Left renal pelvis (tissue), 4 donors: ENCODE measurements at regions not wholly inside any gene's neighbourhood (a gene's known extent, or its start where the extent isn't known, plus 50 kb on each side); places are given as distances from the start of the nearest gene placed in this dataset.
"Not testable (repeated sequence)": the region's sequence is repeated elsewhere in the genome, so short reads cannot be mapped to it uniquely, and the experiment has no call there.

Experiments used
- DNase-seq, 4 donors: peaks; one replicate each; pipeline ENCODE4 v3.0.0-alpha.2; 2013; ENCODE audit warnings: low read depth in 4 of 4, low spot score in 3 of 4

- no peak for DNase-seq
Observed at GRCh38 chr14:105909046-105909827, 382.9 kb downstream of the TMEM121 start.

GRCh38 chr14:105909828-105910120 lies 383.4 kb downstream of the TMEM121 start:
- DNase-seq, result not testable (repeated sequence)

- no peak for DNase-seq
Observed at GRCh38 chr14:105910426-105910825, 384.0 kb downstream of the TMEM121 start.

GRCh38 chr14:105911006-105911847 lies 384.8 kb downstream of the TMEM121 start:
- no peak for DNase-seq

GRCh38 chr14:105911848-105912292 lies 385.5 kb downstream of the TMEM121 start:
- not testable (repeated sequence) for DNase-seq

- no peak for DNase-seq
Observed at GRCh38 chr14:105912641-105913180, 386.3 kb downstream of the TMEM121 start.

GRCh38 chr14:105913221-105913620 lies 386.8 kb downstream of the TMEM121 start:
- DNase-seq, result no peak

- DNase-seq, result no peak
Observed at GRCh38 chr14:105913861-105914260, 387.5 kb downstream of the TMEM121 start.

GRCh38 chr14:105914281-105914680 lies 387.9 kb downstream of the TMEM121 start:
- DNase-seq, result not testable (repeated sequence)

- DNase-seq, result no peak
Observed at GRCh38 chr14:105914738-105915385, 388.5 kb downstream of the TMEM121 start.

GRCh38 chr14:105915546-105915945 lies 389.2 kb downstream of the TMEM121 start:
- not testable (repeated sequence) for DNase-seq

GRCh38 chr14:105917136-105917932 lies 391.0 kb downstream of the TMEM121 start:
- DNase-seq, result not testable (repeated sequence)

- DNase-seq, result no peak
Observed at GRCh38 chr14:105917933-105918436, 391.6 kb downstream of the TMEM121 start.

- no peak for DNase-seq
Observed at GRCh38 chr14:105918496-105919262, 392.3 kb downstream of the TMEM121 start.

- no peak for DNase-seq
Observed at GRCh38 chr14:105919458-105920150, 393.2 kb downstream of the TMEM121 start.

GRCh38 chr14:105920151-105920700 lies 393.8 kb downstream of the TMEM121 start:
- DNase-seq, result not testable (repeated sequence)

- not testable (repeated sequence) for DNase-seq
Observed at GRCh38 chr14:105920803-105921755, 394.7 kb downstream of the TMEM121 start.
